HTR-8/SVneo (cell line): ENCODE measurements at regions not wholly inside any gene's neighbourhood (a gene's known extent, or its start where the extent isn't known, plus 50 kb on each side); places are given as distances from the start of the nearest gene placed in this dataset.
A peak's percentile ranks its signal among the peaks of the same experiment; 100 is the strongest.

ENCODE experiments used
- DNase-seq: peaks from one replicate; pipeline ENCODE4 v3.0.0; 2011; ENCODE audit warnings: low spot score, mixed read lengths; ENCODE audit not compliant: insufficient read length
- FAIRE-seq: peaks from 2 replicates; lab custom pipeline; 2011; peaks lifted over from hg19 to GRCh38; lab: Jason Lieb, UNC

- FAIRE-seq (no peak), DNase-seq (no peak)
Measured at GRCh38 chr4:180418819-180419531, 1824.2 kb upstream of the TENM3 start.

GRCh38 chr4:180422989-180423711, 1820.1 kb upstream of the TENM3 start:
- FAIRE-seq (no peak), DNase-seq (no peak)

- FAIRE-seq (no peak), DNase-seq (no peak)
Measured at GRCh38 chr4:180423712-180424057, 1819.5 kb upstream of the TENM3 start.

GRCh38 chr4:180426938-180427337, 1816.3 kb upstream of the TENM3 start:
- FAIRE-seq (no peak), DNase-seq (no peak)

- FAIRE-seq (no peak), DNase-seq (no peak)
Measured at GRCh38 chr4:180430283-180430682, 1812.9 kb upstream of the TENM3 start.

- no peak for FAIRE-seq
- no peak for DNase-seq
Measured at GRCh38 chr4:180434131-180434895, 1808.9 kb upstream of the TENM3 start.

GRCh38 chr4:180436361-180436760, 1806.8 kb upstream of the TENM3 start:
- FAIRE-seq (no peak), DNase-seq (no peak)

GRCh38 chr4:180437601-180438000, 1805.6 kb upstream of the TENM3 start:
- no peak for DNase-seq
- no peak for FAIRE-seq

- no peak for DNase-seq
- no peak for FAIRE-seq
Measured at GRCh38 chr4:180448306-180448705, 1794.9 kb upstream of the TENM3 start.

- DNase-seq = peak; percentile 63
- FAIRE-seq = peak; percentile 23
Measured at GRCh38 chr4:180449395-180449956, 1793.7 kb upstream of the TENM3 start.

- no peak for DNase-seq
- FAIRE-seq = no peak
Measured at GRCh38 chr4:180455226-180455625, 1788.0 kb upstream of the TENM3 start.

- FAIRE-seq = no peak
Measured at GRCh38 chr4:180456928-180457327, 1786.3 kb upstream of the TENM3 start.

GRCh38 chr4:180462116-180462515, 1781.1 kb upstream of the TENM3 start:
- FAIRE-seq (no peak), DNase-seq (no peak)

More at GRCh38 chr4:180456928-180457327, 1786.3 kb upstream of the TENM3 start:
- no peak for DNase-seq

GRCh38 chr4:180465364-180465763, 1777.8 kb upstream of the TENM3 start:
- DNase-seq (no peak), FAIRE-seq (no peak)

- DNase-seq (no peak), FAIRE-seq (no peak)
Measured at GRCh38 chr4:180483036-180483435, 1760.2 kb upstream of the TENM3 start.

GRCh38 chr4:180485407-180485806, 1757.8 kb upstream of the TENM3 start:
- DNase-seq (no peak), FAIRE-seq (no peak)

- FAIRE-seq = no peak
Measured at GRCh38 chr4:180486342-180486741, 1756.9 kb upstream of the TENM3 start.

GRCh38 chr4:180489787-180490186, 1753.4 kb upstream of the TENM3 start:
- FAIRE-seq (no peak), DNase-seq (no peak)

More at GRCh38 chr4:180486342-180486741, 1756.9 kb upstream of the TENM3 start:
- no peak for DNase-seq

GRCh38 chr4:180491210-180491609, 1752.0 kb upstream of the TENM3 start:
- FAIRE-seq (no peak), DNase-seq (no peak)

- FAIRE-seq = no peak
Measured at GRCh38 chr4:180493299-180493698, 1749.9 kb upstream of the TENM3 start.

GRCh38 chr4:180500154-180500553, 1743.0 kb upstream of the TENM3 start:
- FAIRE-seq = peak; percentile 44

More at GRCh38 chr4:180493299-180493698, 1749.9 kb upstream of the TENM3 start:
- no peak for DNase-seq

More at GRCh38 chr4:180500154-180500553, 1743.0 kb upstream of the TENM3 start:
- no peak for DNase-seq
